ENCODE measurements at regions not wholly inside any gene's neighbourhood (a gene's known extent, or its start where the extent isn't known, plus 50 kb on each side); places are given as distances from the start of the nearest gene placed in this dataset.
"Not testable (repeated sequence)": the region's sequence is repeated elsewhere in the genome, so short reads cannot be mapped to it uniquely, and the experiment has no call there.

DNA sequence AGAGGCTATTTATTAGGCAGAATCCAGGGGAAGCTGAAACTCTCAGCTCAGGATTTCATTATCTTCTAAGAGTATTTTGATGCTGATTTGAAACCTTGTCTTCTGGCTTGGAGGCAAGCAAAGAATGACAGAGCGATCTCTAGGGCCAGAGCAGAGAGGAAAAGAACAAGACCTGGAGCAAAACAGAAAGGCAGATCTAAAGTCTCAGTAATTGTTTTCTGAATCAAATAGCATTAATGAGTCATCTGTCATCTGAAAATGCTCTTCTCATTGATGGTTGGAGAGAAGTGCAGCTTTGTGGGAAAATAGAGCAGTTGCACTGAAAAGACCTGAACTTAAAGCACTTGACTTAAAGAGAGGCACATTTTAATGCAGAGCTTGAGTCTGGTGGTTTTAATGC lies 385.9 kb downstream of the RAP2B start:
- Histone ChIP-seq H4K20me1 (replicated peaks; ENCODE audit: control insufficient read depth, extremely low read depth, insufficient read depth, low read length) (no peaks in the 10 kb centered on the region), H3K79me2 (ENCODE audit: control insufficient read depth, insufficient read depth, low read length) (no peaks in the 10 kb centered on the region), H2AFZ (ENCODE audit: low read depth, low read length) (no peak overlapping the region), H3K9me1 (replicated peaks; ENCODE audit: control insufficient read depth, extremely low read depth, insufficient read depth, low read length) (no peaks in the 10 kb centered on the region), H3K36me3 (ENCODE audit: control insufficient read depth in 2 of 2, extremely low read depth in 1 of 2, insufficient read depth in 2 of 2, low read length in 2 of 2) (no peaks in the 10 kb centered on the region), H3K27ac (ENCODE audit: insufficient read depth, low read depth, low read length) (no peak overlapping the region), H3K4me2 (ENCODE audit: insufficient read depth, low read length) (no peak overlapping the region), H3K27me3 (ENCODE audit: control insufficient read depth in 2 of 2, insufficient read depth in 2 of 2, low read length in 2 of 2) (no peaks in the 10 kb centered on the region), H3K4me3 (replicated peaks in 1 of 3; ENCODE audit: insufficient read depth in 1 of 3, low read depth in 1 of 3, low read length in 3 of 3) (no peak overlapping the region), H3K4me1 (ENCODE audit: control insufficient read depth, extremely low read depth, insufficient read depth, low read length) (no peaks in the 10 kb centered on the region), H3K9me3 (replicated peaks; ENCODE audit: control insufficient read depth, insufficient read depth, low read length) (no peaks in the 10 kb centered on the region), H3K9ac (replicated peaks; ENCODE audit: extremely low read depth, insufficient read depth, low read length) (no peak overlapping the region)
- ChIA-PET POLR2A (no interaction called here), CTCF (interaction anchor here (0.7 to 1.0 kb wide), 2 partner anchors 13 to 221 kb away, joined by 3 read pairs; no protein-coding TSS in a partner anchor)
- dilution Hi-C loops (cut with MboI; ENCODE audit: extremely low pct_ligation_motif_present, low sequenced_read_pairs), result no loop called here
- BruUV-seq (replicated peaks), result no TSS peak
- no peak for DNase-seq (ENCODE audit: low read depth, low spot score)
- no peak for FAIRE-seq
- TF ChIP-seq FOS (IDR thresholded peaks at IDR 0.05; ENCODE audit: borderline replicate concordance, insufficient read depth, low read length), result no peak
- no peak for TF ChIP-seq POLR2AphosphoS5 (IDR thresholded peaks at IDR 0.05; ENCODE audit: insufficient read depth, low read depth, low read length)
- intact Hi-C loops (cut with micrococcal nuclease), result no loop called here

DNA sequence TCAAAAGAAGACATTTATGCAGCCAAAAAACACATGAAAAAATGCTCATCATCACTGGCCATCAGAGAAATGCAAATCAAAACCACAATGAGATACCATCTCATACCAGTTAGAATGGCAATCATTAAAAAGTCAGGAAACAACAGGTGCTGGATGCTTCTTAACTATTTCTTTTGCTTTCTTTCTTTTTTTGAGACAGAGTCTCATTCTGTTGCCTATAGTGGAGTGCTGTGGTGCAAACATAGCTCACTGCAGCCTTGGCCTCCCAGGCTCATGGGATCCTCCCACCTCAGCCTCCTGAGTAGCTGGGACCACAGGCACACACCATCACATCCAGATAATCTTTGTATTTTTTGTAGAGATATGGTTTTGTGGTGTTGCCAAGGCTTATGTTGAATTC lies 387.7 kb downstream of the RAP2B start:
- H3K9ac ChIP-seq (replicated peaks; ENCODE audit: extremely low read depth, insufficient read depth, low read length); H4K20me1 ChIP-seq (replicated peaks; ENCODE audit: control insufficient read depth, extremely low read depth, insufficient read depth, low read length); FAIRE-seq; dilution Hi-C loops (cut with MboI; ENCODE audit: extremely low pct_ligation_motif_present, low sequenced_read_pairs); H3K4me2 ChIP-seq (ENCODE audit: insufficient read depth, low read length); H3K36me3 ChIP-seq (ENCODE audit: control insufficient read depth in 2 of 2, extremely low read depth in 1 of 2, insufficient read depth in 2 of 2, low read length in 2 of 2); POLR2A ChIA-PET; H2AFZ ChIP-seq (ENCODE audit: low read depth, low read length); H3K79me2 ChIP-seq (ENCODE audit: control insufficient read depth, insufficient read depth, low read length); H3K27me3 ChIP-seq (ENCODE audit: control insufficient read depth in 2 of 2, insufficient read depth in 2 of 2, low read length in 2 of 2); H3K9me3 ChIP-seq (replicated peaks; ENCODE audit: control insufficient read depth, insufficient read depth, low read length); H3K9me1 ChIP-seq (replicated peaks; ENCODE audit: control insufficient read depth, extremely low read depth, insufficient read depth, low read length); BruUV-seq (replicated peaks); CTCF ChIA-PET; H3K4me3 ChIP-seq (replicated peaks in 1 of 3; ENCODE audit: insufficient read depth in 1 of 3, low read depth in 1 of 3, low read length in 3 of 3); H3K27ac ChIP-seq (ENCODE audit: insufficient read depth, low read depth, low read length); intact Hi-C loops (cut with micrococcal nuclease); DNase-seq (ENCODE audit: low read depth, low spot score); H3K4me1 ChIP-seq (ENCODE audit: control insufficient read depth, extremely low read depth, insufficient read depth, low read length): not testable (repeated sequence)
